Left forelimb (tissue), 1 donor: ENCODE measurements at regions not wholly inside any gene's neighbourhood (a gene's known extent, or its start where the extent isn't known, plus 50 kb on each side); places are given as distances from the start of the nearest gene placed in this dataset.
"Not testable (repeated sequence)": the region's sequence is repeated elsewhere in the genome, so short reads cannot be mapped to it uniquely, and the experiment has no call there.

Source experiments
- DNase-seq: peaks from one replicate; pipeline ENCODE4 v3.0.0-alpha.2; 2018; ENCODE audit warnings: low spot score

DNA sequence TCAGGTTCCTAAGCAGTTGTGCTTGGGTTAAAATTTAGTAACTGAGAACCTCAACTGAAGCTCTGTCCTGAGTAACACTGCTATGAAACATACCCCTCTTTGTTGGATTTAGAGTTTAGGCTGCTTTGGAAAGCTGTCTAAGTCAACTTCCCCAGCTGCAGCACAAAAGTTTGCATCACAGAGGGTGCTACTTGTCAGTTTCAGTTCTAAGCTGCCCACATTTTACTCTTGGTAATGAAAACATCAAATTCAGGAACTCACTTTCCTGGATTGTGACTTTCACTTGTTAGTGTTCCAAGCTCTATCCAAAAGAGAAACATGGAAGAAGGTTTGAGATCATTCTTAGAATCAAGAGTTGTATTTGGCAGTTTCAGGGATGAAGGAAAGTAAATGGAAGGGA lies 191.7 kb upstream of the NFIA start:
- no peak for DNase-seq

DNA sequence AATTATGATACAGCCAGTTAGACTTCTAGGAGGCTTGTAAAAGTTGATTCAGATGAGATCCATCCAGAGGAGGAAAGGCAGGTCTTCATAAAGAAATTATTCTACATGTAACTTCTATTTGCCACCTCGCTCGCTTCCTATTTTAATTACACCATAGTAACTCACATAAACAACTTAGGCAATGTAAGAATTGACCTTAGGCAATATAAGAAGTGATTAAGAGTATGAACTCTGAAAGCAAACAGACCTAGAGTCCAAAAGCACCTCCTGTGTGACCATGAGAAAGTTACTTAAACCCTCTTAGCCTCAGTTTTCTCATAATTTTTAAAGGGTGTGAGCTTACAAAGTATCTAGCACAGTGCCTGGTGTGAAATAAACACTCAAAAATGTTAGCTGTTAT lies 192.7 kb upstream of the NFIA start:
- no peak for DNase-seq

DNA sequence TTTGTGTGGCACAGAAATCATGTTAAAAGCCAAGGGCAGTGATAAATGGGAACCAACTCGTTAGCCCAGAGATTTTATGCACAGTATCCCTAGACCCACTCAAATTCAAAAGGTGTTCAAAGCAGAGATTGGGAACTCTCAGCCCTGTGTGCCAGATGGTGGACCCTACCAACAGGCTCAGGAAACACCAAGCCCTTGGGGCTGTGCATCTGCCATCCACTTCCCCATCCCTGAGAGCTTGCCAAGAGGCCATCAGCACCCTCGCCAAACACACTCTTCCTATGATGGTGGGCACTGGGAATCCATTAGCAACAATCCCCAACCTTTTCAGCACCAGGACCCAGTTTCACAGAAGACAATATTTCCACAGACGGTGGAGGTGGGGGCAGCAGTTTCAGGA lies 194.2 kb upstream of the NFIA start:
- no peak for DNase-seq

DNA sequence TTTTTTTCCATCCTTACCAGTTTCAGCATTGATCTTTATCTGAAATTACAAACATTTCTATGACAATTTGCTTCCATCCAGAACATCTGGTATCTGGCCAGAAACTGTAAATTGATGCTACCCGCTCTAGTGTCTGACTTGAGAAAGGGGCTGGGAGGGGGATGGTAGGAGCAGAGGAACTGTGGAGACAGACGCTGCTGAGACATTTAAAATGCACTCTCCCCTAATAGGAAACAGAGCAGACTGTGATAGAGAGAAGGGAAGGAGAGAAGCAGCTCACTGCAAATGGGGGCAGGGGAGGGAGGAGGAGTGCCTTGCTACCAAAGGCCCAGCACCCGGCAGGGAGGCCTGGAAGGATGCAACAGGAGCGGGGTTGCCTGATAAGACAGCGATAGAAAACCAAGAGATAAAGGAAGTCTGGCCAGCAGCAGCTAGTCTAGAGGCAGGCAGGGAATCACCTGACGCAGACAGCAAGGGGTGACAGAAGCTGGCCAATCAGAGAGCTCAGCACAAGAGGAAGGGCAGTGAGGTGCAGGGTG lies 195.5 kb upstream of the NFIA start:
- no peak for DNase-seq

DNA sequence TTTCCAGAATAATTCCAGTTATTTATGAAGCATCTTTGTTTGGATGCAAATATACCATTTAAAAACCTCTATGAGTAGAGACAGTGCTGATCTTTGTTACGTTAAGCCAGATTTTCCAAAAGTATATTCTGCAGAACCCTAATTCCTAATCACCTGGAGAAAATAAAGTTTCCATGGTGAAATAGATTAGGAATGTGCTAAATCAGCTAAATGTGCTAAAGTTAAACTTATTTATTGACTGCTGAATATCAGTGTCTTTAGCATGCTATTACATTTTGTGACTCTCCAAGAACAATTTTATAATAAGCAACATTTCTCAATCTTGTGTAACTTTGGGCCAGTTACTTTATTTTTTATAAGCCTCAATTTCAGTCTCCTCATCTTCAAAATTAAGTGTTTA lies 196.3 kb upstream of the NFIA start:
- DNase-seq: no peak

DNA sequence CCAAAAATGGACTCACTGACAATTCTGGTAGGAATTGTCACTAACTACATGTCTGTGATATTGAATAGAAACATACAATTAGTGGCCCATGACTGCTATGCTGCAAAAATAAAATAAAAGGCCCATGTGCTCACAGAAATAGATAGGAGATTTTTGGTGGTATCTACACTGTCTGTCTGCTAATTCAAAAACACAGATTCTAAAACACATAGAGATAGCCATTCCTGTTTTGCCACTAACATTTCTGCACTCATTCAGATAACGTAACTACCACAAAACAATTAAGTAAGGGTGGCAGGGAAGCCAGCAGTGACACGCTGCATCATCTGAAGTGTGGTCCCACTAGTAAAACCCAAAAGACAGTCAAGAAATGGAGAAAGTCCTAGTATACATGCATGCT lies 202.2 kb upstream of the NFIA start:
- DNase-seq: no peak

DNA sequence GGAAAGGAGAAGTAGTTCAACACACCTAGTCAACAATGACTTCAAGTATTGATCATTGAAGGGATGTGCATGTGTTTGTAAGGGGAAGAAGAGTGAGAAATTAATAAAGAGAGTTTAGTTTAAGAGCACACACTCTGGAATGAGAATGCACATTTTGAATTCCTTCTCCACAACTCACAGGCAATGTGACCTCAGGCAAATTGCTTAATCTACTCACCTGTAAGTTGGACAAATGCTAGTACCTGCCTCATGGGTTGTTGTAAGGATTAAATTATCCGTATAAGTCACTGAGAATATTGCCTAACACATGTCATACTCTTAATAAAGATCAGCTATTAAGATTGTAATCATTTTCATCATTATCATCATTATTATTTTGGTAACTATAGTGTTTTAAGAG lies 204.0 kb upstream of the NFIA start:
- no peak for DNase-seq

DNA sequence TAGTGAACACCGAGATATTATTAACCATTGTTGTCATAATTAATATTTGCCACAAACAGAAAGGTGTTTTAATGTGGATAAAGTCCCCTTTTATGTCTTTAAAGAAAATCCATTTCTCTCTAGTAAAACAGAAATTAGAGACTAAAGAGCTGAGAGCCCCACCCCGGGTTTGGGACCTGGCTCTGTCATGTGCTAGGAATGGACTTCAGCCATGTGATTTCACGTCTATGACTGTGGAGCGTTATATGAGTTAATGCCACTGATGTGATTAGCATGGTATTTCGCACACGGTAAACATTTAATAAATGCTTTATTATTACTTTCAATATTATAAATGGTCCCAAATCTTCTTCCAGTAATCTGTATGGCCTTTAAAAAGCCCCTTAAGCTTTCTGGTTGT lies 205.0 kb upstream of the NFIA start:
- DNase-seq: no peak

DNA sequence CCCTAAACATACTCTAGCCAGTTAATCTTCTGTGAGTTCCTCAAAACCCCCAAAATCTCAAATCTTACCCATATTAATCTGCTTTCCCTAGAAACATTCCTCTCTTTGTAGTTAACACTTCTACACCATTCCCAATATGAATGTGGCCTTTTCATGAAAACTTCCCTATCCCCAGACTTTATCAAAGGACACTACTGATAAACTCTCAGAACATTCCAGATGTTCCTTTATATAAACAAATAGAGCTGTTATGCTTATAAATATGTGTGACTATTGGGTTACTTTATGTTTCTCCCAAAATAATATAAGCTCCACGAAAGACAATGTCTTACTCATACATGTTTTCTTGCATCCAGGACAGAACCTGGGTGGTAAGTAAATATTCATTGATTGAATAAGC lies 205.4 kb upstream of the NFIA start:
- no peak for DNase-seq

DNA sequence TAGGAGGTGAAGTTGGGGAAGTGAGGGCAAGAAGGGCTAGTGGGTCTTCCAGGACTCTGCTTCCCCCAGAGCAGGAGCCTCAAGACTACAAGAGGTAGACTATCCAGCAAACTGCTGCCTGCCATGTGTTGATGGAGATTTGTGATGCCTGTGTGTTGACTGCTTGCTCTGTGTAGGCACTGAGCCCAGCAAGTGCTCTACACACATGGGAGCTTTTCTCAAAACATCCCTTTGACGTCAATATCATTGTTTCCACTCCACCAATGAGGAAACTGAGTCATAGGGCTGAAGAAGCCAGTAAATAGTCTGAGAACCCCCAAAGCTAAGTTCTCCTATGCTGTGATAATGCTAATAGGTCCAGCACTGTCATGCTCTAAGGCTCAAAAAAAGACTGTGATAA lies 207.2 kb upstream of the NFIA start:
- DNase-seq: no peak

DNA sequence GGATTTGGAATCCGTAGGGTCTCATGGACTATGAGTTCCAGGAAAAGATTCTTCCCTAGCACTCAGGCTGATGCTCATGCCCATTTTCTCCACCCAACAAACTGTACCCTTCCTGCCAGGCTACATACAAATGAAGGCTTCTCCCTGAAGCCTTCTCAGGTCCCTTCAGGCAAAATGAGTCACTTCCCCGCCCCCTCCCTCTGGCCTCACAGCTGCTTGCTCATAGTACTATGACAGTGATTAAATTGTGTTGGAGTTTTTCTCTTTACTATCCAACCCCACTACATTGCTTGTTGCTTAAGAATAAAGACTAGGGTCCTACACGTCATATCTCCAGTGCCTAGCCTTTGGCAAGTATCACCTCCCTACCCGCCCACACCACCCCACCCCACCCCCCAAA lies 207.6 kb upstream of the NFIA start:
- no peak for DNase-seq

DNA sequence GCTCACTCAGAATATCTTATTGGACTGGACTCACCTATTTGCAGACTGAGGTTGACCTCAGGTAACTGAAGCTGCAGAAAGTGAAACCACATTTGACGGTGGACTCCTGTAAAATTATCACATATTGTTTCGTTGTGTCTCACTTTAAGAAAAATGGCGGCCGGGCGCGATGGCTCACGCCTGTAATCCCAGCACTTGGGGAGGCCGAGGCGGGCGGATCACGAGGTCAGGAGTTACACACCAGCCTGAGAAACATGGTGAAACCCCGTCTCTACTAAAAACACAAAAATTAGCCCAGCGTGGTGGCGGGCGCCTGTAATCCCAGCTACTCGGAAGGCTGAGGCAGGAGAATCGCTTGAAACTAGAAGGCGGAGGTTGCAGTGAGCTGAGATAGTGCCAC lies 209.0 kb upstream of the NFIA start:
- not testable (repeated sequence) for DNase-seq

DNA sequence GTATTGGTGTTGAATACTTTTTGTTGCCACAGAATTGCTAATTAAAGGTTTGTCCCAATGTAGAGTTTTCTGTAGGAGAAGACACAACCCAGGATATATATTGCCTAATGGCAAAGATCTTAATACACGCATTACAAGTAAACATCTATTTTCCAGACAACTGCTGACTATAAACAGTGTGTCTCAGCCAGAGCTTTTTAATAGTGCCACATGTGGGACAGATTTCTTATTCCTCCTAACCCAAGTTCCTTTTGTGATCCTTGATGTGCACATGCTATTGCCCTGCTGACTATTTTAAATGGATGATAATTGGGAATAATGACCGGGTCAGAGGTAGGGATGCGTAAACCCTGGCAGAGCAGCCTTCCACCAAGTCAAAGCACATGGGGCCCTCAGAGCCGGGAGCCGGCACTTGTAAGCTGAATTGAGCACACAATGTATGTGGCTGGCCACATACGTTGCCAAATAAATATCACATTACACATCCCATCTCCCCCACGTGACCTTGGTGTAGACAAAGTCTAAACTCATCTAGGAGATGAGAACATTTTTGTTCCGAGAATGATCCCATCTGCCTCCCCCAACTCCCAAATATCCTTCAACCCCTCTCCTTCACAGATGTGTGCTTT lies 209.8 kb upstream of the NFIA start:
- DNase-seq: no peak

DNA sequence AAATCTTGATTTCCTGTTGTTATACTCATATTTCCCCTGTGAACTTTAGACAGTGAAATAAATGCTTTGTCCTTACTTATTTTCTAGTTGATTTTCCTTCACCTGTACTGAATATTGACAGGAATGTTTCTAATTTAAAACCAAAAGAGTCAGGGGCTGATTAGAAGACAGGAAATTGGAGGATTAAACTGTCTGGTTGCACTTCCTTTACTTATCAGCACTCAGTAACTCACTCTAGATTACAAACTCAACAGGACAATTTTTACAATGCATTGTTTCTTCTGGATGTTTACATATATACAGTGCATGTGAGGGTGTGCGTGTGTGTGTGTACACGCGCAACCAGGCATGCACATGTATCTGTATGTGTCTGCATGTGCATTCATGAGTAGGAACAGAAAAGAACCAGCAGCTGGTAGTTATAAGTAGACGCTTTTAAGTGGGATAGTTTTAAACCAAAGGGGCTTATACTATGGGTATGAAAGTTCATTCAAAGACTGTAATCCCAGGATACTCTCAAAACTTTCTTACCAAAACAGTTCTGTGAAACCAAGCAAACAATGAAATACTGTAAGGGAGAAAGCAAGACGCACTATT lies 212.0 kb upstream of the NFIA start:
- no peak for DNase-seq

DNA sequence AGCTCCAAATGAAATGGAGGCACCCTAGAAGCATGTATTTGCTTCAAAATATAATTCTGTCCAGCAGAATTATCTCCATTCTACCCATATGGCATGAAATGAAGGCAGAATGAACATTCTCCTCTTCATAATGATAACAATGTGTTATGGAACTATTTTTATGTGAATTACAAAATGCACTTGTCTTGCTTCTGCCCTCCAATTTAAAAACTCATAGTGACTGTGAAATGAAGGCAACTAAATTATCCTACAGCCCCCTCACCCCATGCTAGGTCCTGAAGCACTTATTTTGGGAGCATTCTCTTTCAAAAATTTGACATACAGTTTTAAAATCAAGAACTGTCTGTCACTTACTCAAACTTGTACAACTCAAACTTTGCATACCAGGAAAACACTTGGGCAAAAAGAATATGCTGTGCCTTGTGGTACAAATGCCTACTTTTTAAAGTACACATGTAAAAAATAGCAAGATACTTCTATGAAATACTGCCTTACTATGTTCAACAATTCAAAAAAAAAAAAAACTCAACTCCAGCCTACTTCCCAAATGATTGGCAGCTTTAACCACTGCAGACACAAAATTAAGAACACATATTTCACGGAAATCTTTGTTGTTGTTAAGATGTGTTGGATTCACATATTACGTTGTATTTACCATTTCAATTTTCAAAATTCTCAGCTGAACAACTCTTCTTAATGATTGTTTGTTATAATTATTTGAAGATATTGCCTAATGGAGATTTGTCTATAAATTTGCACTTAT lies 213.3 kb upstream of the NFIA start:
- DNase-seq: no peak

DNA sequence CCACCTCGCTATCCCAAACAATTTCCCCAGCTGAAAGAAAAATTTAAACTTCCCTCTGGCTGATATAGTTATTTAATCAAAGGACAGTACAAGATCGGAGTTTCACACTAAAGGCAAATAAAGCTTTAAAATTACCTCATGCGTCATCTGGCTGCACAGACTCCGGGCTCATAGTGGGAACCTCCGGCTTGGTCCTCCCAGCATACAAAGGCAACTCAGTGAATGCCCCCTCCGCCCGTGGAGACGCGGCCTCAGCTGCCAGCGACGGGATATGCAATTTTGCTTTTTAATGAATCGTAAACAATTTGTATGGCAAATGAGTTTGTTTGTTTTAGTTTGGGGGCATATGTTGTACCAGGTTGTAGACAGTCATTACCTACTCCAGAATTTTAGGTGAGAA lies 214.6 kb upstream of the NFIA start:
- no peak for DNase-seq

DNA sequence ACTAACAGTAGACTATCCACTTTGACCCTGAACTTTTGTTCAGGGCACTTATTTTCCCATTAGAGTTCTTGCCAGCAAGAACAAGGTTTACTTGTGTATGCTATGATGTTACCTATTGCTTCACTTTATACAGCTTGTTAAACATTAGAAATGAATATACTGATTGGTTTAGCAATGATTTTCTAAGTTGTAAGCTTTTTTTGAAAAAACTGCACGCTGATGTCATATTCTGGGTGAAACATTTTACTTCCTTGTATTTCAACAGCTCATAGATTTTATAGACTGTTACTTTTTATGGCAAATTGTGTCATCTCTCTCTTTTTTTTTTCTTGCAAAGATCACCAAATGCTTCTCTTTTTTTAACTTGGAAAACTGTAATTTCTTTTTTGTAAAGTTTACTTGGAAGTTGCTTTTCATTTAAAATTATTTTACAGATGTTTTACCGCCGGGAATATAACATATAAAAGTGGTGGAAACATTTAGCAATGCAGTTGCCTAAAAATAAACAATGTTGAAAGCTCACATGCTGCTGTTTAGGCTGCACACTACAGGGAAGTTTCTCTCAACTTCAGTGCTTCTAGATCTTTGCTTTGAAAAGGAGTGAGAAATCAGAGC lies 215.3 kb upstream of the NFIA start:
- no peak for DNase-seq

DNA sequence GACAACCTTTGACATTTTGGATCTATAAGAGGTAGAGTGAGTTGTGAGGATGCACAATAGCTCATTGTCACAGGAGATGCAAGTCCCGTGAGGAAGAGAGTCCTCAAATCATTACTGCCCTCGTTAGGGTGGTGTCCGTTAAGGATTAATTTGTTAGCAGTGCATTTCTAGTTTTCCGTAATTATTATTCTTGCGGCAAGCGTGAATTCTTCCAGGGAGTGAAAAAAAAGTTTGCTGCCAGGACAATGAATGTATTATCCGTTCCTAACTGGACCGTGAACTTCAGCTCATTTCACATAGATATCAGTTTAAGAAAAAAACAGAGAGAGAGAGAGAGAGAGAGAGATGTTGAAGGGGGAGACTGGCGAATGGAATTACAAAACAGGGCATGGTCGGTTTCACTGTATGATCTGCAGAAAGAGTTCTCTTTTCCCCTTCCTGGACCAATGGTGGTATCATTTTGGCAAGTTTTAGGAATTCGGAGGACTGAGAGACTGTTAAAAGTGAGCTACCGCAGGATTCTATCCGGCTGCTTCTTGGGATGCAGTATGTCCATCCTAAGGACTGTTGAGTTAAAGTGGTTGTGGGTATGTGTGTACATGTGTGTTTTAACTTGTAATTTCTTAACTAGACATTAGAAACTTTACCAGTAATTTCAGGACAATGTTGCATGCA lies 216.0 kb upstream of the NFIA start:
- no peak for DNase-seq

DNA sequence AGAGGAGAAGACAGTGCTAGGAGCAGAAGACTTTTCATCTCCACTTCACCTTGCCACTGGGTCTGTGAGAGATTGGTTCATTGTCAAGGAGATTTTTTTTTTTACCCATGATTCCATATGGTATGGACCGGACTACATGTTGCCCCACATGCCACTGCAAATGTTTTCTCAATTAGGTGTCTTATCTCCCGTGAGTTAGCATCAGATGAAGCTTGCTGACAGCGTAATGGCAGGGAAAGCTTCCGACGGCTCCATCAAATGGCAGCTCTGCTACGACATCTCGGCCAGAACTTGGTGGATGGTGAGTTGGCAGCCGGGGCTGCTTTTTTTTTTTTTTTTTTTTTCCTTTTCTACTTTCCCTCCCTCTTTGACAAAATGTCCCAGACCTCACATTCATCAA lies 217.2 kb upstream of the NFIA start:
- DNase-seq: no peak

DNA sequence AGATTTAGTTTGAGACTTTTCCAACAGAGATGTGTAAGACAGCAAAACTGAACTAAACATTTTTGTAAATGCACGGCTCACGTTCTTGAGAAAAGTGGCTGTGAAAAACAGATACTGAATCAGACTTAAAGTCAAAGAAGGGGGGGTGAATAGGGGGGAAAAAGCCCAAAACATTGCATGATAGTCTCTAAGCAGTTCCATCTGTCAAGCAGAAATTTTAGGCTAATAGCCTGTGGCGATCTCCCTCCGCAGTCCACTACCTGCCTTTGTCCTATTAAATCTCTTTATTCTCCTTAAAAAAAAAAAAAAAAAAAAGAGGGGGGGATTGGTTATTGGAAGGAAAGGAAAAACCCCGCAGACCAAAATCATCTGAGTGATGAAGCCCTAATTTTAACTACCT lies 217.6 kb upstream of the NFIA start:
- DNase-seq: no peak

DNA sequence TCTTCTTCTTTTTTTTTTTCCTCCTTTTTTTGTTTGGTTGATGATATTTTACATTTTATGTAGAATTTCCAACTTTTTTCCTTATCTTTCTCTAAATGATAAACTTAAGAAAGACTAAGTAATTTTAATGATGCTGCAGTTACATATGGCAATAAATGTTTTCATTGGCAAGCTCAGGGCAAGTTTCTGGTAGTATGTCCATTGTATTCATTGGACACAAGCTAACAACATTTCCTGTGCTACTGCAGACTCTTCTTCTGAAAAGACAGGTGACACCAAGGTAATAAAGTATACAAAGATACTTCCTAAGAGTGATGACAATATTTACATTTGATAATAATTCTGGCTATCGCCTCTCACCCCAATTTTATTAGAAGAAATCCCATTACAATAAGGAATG lies 219.2 kb upstream of the NFIA start:
- no peak for DNase-seq

DNA sequence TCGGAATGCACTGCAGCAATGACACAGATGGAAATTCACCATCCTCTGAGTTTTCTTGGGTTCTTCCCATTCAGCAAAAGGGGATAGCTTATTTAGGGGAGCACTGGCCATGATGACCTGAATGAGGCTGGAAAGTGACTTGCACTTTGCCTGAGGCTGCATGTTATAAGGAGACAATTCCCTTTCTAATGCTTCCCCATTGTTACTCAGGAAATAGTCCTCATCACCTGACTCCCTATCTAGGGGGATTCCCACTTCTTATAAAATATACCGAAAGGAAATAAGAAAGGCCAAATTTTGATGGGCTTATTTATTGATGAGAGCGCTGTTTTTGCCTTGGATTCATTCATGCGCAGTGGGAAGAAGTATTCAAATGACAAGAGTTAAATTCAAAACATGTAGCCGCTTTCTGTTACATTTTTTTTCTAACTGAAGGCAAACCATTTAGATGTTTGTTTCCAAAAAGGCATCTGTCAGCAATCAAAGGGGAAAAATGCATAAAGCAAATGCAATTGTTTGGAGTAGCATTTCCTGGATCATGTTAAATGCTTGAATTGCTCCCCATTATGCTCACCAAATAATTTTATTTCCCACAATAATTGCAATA lies 220.3 kb upstream of the NFIA start:
- DNase-seq: no peak
